ENCODE measurements at regions not wholly inside any gene's neighbourhood (a gene's known extent, or its start where the extent isn't known, plus 50 kb on each side); places are given as distances from the start of the nearest gene placed in this dataset.
A peak's percentile ranks its signal among the peaks of the same experiment; 100 is the strongest.
"Not testable (repeated sequence)": the region's sequence is repeated elsewhere in the genome, so short reads cannot be mapped to it uniquely, and the experiment has no call there.

DNA sequence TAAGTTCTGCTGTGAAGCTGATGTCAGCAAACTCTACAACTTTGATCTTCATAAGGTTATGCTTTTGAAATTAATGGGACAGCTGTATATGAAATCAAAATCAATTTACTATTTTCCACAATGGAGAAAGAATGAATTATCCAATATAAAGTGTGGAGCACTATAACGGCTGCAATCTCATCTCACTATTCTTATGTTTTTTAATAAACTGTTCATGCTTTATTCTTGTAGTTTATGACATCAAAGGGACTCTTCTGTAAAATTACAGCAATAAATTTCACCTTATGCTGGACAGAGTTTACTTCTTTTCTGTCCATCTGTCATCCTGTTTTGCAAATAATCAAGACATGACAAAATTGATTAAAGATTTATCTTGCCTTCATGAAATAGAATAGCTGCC, 192.5 kb downstream of the TECRL start:
- no peak for DNase-seq

- DNase-seq, result no peak
Measured at GRCh38 chr4:64205376-64205775, 203.9 kb downstream of the TECRL start.

- DNase-seq, result no peak
Measured at GRCh38 chr4:64200001-64200555, 209.2 kb downstream of the TECRL start.

GRCh38 chr4:64195582-64195981, 213.7 kb downstream of the TECRL start:
- DNase-seq, result no peak

DNA sequence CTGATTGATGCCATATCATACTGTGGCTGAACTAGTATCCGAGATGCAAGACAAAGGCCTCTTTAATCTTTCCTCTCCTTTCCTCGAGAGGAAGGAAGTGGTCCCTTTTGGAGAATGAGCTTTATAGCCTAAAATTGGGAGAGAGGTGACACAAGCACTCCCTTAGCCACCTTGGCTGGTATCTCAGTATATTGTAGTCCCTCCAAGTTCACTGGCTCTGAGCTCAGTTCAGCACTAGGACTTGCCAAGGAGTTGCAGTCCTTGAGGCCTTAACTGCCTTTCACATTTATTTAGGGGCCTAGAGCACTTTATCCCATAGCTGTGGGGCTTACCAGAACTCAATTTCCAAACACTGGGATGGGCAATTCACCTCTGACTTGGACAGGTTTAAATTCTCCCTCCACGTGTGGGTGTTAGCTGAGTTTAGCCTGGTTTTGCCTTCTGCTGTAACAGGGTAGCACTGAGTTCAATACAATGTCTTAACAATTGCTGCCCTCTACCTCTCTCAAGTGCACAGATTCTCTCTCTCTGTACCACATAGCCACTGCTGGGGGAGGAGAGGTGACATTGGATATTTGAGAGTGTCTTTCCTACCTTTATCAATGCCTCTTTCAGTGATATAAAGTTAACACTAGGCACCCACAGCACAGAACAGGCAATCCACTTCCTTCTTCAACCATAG, 216.4 kb downstream of the TECRL start:
- no peak for DNase-seq

GRCh38 chr4:64174247-64174882, 234.9 kb downstream of the TECRL start:
- no peak for DNase-seq

DNA sequence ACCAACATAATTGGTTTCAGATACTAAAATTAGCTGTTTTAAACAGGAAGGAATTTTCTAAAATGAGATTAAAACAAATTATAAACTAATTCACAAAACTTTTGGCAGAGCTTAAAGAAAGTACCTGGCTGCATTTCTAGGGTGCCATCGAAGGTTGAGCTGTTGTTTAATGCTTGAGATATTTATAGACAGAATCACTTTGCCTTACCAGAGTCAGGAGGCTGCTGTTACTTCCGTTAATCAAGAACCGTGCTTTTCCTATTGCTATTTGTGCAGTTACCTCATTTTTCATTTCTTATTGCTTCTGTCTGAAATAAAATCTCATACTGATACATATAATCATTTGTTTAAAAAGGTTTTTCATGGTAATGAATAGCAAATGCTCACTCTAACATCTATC, 242.9 kb downstream of the TECRL start:
- DNase-seq, result no peak

DNA sequence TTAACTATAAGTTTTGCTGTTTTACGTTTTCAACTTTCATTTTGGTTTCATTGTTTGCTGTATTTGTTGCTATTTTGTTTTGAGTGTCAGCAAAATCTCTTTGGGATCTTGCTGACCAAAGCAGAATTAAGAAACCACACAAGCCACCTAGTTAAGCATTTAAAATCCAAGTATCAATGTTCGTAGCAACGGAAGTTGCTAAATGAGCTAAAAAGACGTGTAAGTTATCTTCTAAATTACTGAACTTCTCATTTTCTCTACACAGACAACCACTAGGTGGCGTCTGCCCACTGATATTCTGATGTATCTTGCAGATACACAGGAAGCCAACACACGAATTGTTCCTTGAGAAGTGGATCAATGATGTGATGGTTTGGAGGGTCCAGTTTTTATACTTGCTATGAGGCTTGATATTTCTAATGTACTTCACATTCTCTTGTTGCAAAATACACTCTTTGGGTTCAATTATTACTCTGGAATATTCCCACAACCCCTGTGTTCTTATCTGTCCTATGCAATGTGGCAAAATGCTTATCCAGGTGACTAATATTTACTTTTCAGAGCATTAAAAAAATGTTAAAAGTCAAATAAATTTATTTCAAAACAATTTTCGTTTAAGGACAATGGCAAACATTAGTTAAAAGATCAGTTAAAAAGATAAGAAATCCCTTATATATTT, 250.5 kb downstream of the TECRL start:
- DNase-seq, result peak; percentile 46

GRCh38 chr4:64157397-64157796, 251.9 kb downstream of the TECRL start:
- DNase-seq, result no peak

DNA sequence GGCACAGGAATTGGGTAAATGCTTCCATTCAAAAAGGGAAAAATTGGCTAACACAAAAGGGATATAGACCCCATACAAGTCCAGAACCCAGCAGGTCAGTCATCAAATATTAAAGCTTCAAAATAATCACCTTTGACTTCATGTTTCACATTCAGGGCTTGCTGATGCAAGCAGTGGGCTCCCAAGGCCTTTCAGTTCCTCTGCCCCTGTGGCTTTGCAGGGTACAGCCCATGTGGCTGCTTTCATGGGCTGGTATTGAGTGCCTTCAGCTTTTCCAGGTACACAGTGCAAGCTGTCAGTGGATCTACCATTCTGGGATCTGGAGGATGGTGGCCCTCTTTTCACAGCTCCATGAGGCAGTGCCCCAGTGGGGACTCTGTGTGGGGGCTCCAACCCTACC, 253.0 kb downstream of the TECRL start:
- DNase-seq, result no peak

DNA sequence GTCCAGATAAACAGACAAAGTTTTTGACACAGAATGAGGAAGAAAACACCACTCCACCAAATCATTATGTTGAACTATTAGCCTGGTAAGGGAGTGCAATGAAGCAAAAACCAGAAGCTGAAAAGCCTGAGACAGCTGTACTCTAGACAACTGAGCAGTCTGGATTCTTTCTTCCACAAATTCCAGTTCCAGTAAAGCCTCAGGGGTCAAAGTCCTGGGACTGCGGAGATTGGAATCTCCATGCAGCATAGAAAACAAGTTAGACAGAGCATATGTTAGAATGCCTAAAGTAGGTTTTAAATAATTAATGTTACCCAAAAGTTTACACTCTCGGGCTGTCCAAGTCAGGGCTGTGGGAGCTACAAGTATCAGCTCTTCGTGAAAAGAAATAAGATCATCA, 263.2 kb downstream of the TECRL start:
- DNase-seq, result no peak

DNA sequence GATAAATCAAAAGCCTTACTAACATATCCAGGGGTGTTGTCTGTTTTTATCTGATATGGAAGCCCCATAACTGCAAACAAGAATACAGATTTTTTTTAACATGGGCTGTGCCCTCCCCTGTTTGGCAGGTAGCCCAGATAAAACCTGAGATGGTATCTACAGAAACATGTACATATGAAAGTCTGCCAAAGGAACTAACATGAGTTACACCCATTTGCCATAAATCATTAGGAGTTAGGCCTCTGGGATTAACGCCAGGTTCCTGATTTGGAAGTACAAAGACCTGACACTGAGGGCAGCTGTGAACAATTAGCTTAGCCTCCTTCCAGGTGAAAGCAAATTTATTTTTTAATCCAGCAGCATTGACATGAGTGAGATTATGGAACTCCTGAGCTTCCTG, 264.3 kb downstream of the TECRL start:
- DNase-seq, result no peak

- no peak for DNase-seq
Measured at GRCh38 chr4:64130907-64131306, 278.3 kb downstream of the TECRL start.

DNA sequence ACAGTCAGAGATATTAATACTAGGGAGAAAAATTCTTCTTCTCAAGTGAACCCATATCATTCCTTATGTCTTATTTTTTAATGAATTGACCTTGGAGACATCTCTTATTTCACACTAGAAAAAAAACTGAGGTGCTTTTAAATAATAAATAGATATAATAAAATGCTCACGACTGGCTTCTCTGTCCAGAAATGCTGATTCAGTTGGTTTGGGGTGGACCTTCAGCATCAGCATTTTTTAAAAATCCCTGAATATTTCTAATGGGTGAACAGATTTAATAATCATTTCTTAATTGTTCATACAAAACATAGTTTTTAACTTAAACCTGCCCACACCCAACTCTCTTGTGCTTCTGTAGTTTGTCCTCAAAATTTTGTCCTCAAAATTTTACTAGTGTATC, 283.9 kb downstream of the TECRL start:
- no peak for DNase-seq

- DNase-seq, result no peak
Measured at GRCh38 chr4:64121803-64122202, 287.4 kb downstream of the TECRL start.

DNA sequence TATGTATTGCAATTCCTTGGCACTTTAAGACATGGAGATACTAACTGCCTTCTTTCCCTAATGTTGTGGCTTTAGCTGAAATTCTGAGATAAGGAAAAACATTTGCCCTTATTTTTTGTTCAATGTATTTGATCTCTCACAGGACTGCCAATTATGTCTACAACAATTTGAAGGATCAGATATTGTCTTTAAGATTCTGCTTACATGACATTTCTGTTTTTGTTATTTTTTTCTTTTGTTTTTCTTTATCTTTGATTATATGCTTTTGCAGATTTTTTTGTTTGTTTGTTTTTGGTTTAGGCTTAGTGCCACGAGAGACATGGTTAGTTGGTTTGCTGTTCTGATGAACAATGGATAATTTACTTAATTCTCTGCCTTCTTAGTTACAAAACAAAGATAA, 303.3 kb downstream of the TECRL start:
- DNase-seq, result no peak

DNA sequence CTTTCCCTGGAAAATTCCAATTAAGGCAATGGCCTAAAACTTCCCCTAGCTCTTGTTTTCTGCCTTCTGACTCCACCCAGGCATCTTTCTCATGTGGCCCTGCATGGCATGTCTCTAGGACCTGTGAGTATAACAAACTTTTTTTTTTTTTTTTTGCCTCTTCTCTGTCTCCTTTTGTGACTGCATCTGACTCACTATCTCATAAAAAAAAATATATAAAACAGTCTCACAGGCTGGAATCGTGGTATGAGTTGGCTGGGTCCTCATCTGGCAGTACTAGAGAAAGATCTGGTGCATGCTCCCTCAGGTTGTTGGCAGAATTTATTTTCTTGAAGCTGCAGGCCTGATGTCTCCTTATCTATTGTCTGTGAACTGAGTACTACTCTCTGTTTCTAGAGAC, 313.9 kb downstream of the TECRL start:
- DNase-seq, result no peak

DNA sequence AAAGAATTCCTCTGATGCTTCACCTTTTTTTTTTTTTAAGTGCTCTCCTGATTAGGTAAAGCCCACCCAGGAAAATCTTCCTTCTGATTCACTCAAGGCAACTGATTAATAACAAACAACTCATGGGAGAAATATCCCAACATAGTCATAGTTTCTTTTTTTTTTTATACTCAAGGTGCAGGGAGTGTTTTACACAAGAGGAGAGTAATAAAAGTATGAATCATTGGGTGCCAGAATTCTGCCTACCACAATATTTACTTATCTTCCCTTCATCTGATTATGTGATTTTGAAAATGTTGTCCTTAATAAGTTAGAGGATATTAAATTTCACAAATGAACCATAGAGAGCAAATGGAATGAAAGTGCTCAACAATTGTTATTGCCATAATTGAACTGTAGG, 329.9 kb downstream of the TECRL start:
- DNase-seq, result no peak

DNA sequence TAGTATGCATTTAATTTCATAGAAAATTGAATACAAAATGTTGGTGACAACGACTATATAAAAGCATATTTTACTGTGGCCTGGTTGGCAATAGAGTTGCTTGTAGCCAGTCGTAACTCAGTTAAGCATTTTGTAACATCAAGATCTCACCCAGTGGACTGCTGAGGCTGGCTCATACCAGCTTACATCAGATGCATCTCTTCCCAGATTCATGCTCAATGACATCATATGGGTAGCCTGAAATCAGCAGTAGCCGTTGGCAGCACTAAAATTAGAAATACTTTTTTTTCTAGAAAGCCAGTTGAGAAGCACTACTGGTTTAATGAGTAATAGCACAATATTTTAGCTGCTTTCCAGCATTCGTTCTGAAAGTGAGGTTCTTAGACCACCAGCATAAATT, 341.2 kb downstream of the TECRL start:
- DNase-seq, result peak; percentile 0

GRCh38 chr4:64062991-64063390, 346.3 kb downstream of the TECRL start:
- DNase-seq, result no peak

GRCh38 chr4:64037033-64037432, 372.2 kb downstream of the TECRL start:
- not testable (repeated sequence) for DNase-seq

GRCh38 chr4:64022560-64022959, 386.7 kb downstream of the TECRL start:
- DNase-seq, result no peak

DNA sequence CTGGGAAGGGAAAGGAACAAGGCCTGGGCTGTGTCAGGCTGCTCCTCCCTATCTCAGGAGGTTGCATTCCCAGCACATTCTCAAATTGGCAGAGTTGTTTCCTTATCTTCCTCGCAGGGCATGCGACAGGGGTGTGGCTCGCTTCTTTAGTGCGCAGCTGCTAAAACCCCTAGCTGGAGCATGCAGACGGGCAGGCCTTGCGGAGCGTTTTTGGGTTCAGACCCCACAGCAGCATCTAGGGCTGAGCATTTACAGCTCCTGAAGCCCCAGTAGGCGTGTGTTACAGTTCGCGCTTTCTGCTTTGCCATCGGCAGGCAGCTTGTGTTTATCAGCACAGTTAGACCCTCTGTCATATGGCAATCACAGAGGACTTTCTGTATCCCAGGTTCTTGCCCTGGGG, 392.4 kb downstream of the TECRL start:
- no peak for DNase-seq

DNA sequence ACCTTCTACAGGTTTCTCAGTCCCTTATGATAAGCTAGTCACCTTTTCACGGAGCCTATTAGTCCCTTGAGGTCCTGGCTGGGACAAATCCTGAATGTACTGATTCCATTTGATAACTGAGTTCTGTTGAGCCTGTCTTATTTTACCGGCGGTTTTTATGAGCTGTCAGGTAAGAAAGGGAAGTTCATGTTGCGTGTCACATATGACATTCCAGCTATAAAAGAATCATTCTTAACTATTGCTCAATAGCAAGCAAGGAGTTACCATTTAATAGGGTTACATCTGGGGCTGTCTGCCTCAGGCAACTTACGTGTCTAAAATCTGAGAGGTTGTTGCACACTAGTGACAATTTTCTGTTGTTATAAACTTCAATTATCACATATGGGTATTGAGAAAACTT, 394.6 kb downstream of the TECRL start:
- no peak for DNase-seq

Measured in fibroblast of upper back skin (primary cell).